HepG2 (cell line): ENCODE measurements at regions not wholly inside any gene's neighbourhood (a gene's known extent, or its start where the extent isn't known, plus 50 kb on each side); places are given as distances from the start of the nearest gene placed in this dataset.

Experiments used
- ATAC-seq: fragments of 200-7000 bp; cut with Tn5 transposase; 3 replicates; pipeline ENCODE4 v1.9.1; 2020; ENCODE audit warnings: mild to moderate bottlenecking, moderate library complexity
- BruUV-seq: library from RNA; stranded (reverse); fragments of 400-500 nt; replicated peaks from 2 replicates; lab custom pipeline; 2021; lab: Mats Ljungman, UMichigan
- CTCF ChIA-PET: fragments of 300-600 bp; formaldehyde crosslinking; extraction: SDS; loops from one replicate; lab custom pipeline; 2021; ENCODE audit warnings: low total read pairs, inconsistent platforms, low intra/inter-chr PET ratio; lab: Yijun Ruan, JAX
- POLR2A ChIA-PET: fragments of 350-600 bp; sonication (Branson Sonifier 250); formaldehyde crosslinking; loops from one replicate; lab custom pipeline; 2020; ENCODE audit warnings: antibody characterized with exemption, inconsistent platforms; lab: Yijun Ruan, JAX
- DNase-seq: peaks from one replicate; pipeline ENCODE4 v3.0.0-alpha.2; 2015; ENCODE audit warnings: low spot score
- FAIRE-seq: peaks from 3 replicates; lab custom pipeline; 2011; peaks lifted over from hg19 to GRCh38; lab: Jason Lieb, UNC
- H2AFZ ChIP-seq: one replicate; pipeline ENCODE4 v1.6.1; 2011; ENCODE audit warnings: low read length, inconsistent platforms
- H3K27ac ChIP-seq: fragments of 300-600 bp; 3 replicates; pipeline ENCODE4 v1.8.0; 2011; ENCODE audit warnings: mixed run types, mild to moderate bottlenecking, mixed read lengths, low read length, inconsistent platforms; ENCODE audit not compliant: insufficient read depth; ENCODE audit errors: extremely low read length
- H3K27me3 ChIP-seq, 2 experiments: fragments of 200-600 bp in 1 of 2; 2 replicates in 1 of 2; 3 replicates in 1 of 2; pipeline versions ENCODE4 v1.6.0 to v1.8.0; 2011; ENCODE audit warnings: low read length in 2 of 2, mild to moderate bottlenecking in 2 of 2, moderate library complexity in 2 of 2, inconsistent platforms in 1 of 2; ENCODE audit not compliant: insufficient read depth in 2 of 2, control insufficient read depth in 1 of 2
- H3K36me3 ChIP-seq, 2 experiments: fragments of 200-600 bp in 1 of 2; replicated peaks in 1 of 2; 2 replicates in 1 of 2; 3 replicates in 1 of 2; pipeline versions ENCODE4 v1.5.1 to v1.8.0; 2011; ENCODE audit warnings: low read length in 2 of 2, inconsistent platforms in 1 of 2; ENCODE audit not compliant: insufficient read depth in 2 of 2, control insufficient read depth in 1 of 2
- H3K4me1 ChIP-seq: 2 replicates; pipeline ENCODE4 v1.5.1; 2012; ENCODE audit warnings: low read length, inconsistent platforms; ENCODE audit not compliant: insufficient read depth
- H3K4me2 ChIP-seq: 2 replicates; pipeline ENCODE4 v1.6.0; 2011; ENCODE audit warnings: low read depth, low read length, inconsistent platforms
- H3K4me3 ChIP-seq, 3 experiments: fragments of 200-600 bp in 1 of 3; sonication (generic), shearing (Covaris generic) in 1 of 3; replicated peaks in 1 of 3; 2 replicates each; pipeline ENCODE4 v1.5.1; 2011 to 2016; ENCODE audit warnings: low read length in 3 of 3, inconsistent platforms in 2 of 3, low read depth in 2 of 3, mild to moderate bottlenecking in 2 of 3, control low read depth in 1 of 3, mixed read lengths in 1 of 3; ENCODE audit not compliant: insufficient read depth in 1 of 3
- H3K79me2 ChIP-seq: one replicate; pipeline ENCODE4 v1.6.1; 2011; ENCODE audit warnings: low read length, inconsistent platforms; ENCODE audit not compliant: insufficient read depth
- H3K9ac ChIP-seq: 2 replicates; pipeline ENCODE4 v1.6.0; 2011; ENCODE audit warnings: mild to moderate bottlenecking, low read depth, low read length, inconsistent platforms; ENCODE audit not compliant: insufficient read depth
- H3K9me3 ChIP-seq: 2 replicates; pipeline ENCODE4 v1.5.1; 2012; ENCODE audit warnings: mild to moderate bottlenecking, low read length
- H4K20me1 ChIP-seq: 2 replicates; pipeline ENCODE4 v1.6.0; 2011; ENCODE audit warnings: inconsistent platforms, mild to moderate bottlenecking, low read length, moderate library complexity; ENCODE audit not compliant: insufficient read depth
- ATAD3A ChIP-seq: sonication (generic); formaldehyde crosslinking; IDR thresholded peaks from 2 replicates; pipeline ENCODE4 v1.4.0; 2020; ENCODE audit warnings: missing genetic modification reagents
- CCDC6 ChIP-seq: sonication (generic); formaldehyde crosslinking; IDR thresholded peaks from 2 replicates; pipeline ENCODE4 v1.8.1; 2022; ENCODE audit warnings: mild to moderate bottlenecking, missing genetic modification reagents, moderate library complexity
- MAZ ChIP-seq, 2 experiments: sonication (generic) in 1 of 2; formaldehyde crosslinking in 1 of 2; IDR thresholded peaks; 2 replicates each; pipeline versions ENCODE4 v1.5.0 to v1.6.1; 2012 to 2020; ENCODE audit warnings: low read depth in 2 of 2, mild to moderate bottlenecking in 2 of 2, borderline replicate concordance in 1 of 2, improper control_type of control experiment in 1 of 2, low read length in 1 of 2, missing genetic modification reagents in 1 of 2, moderate library complexity in 1 of 2
- RBAK ChIP-seq: sonication (generic); formaldehyde crosslinking; IDR thresholded peaks from 2 replicates; pipeline ENCODE4 v1.5.1; 2020; ENCODE audit warnings: mild to moderate bottlenecking, missing genetic modification reagents
- SMARCC2 ChIP-seq: fragments of 450-650 bp; IDR thresholded peaks from 2 replicates; pipeline ENCODE4 v1.6.1; 2017; ENCODE audit warnings: antibody characterized with exemption, mild to moderate bottlenecking
- ZFYVE20 ChIP-seq: sonication (generic); formaldehyde crosslinking; IDR thresholded peaks from 2 replicates; pipeline ENCODE4 v1.8.0; 2023; ENCODE audit warnings: low read depth, mild to moderate bottlenecking, moderate library complexity, missing genetic modification reagents, borderline replicate concordance
- ZMAT3 ChIP-seq: sonication (generic); formaldehyde crosslinking; conservative IDR thresholded peaks from 2 replicates; pipeline ENCODE4 v1.7.0; 2021; ENCODE audit warnings: missing genetic modification reagents
- ZNF207 ChIP-seq: fragments of 450-650 bp; IDR thresholded peaks from 2 replicates; pipeline ENCODE4 v1.6.1; 2016; ENCODE audit warnings: antibody characterized with exemption, borderline replicate concordance
- WGBS: methylation state at CpG from one replicate; pipeline ENCODE4 v1.1.6; 2017; ENCODE audit warnings: low lambda C conversion rate; 5-methylcytosine and 5-hydroxymethylcytosine counted together
- in situ Hi-C: cut with HindIII; loops from 2 replicates; pipeline ENCODE4 v1.10.0; 2017; ENCODE audit warnings: low pct_unique_long_range_greater_than_20kb; ENCODE audit not compliant: extremely low pct_ligation_motif_present
- intact Hi-C: fragments of 100-400 bp; cut with micrococcal nuclease; formaldehyde crosslinking; loops from one replicate; pipeline ENCODE4 v1.10.0; 2022; ENCODE audit not compliant: unreplicated experiment
- TF ChIP-seq, protein P1 (sequence below): sonication (generic); formaldehyde crosslinking; IDR thresholded peaks from 2 replicates; pipeline ENCODE4 v1.5.1; 2020; ENCODE audit warnings: mild to moderate bottlenecking, missing genetic modification reagents, moderate library complexity
- TF ChIP-seq, protein P2 (sequence below), 2 experiments: sonication (generic) in 1 of 2; formaldehyde crosslinking in 1 of 2; IDR thresholded peaks; 2 replicates each; pipeline versions ENCODE4 v1.4.0 to v1.6.1; 2016 to 2020; ENCODE audit warnings: borderline replicate concordance in 1 of 2, low read depth in 1 of 2, mild to moderate bottlenecking in 1 of 2, missing genetic modification reagents in 1 of 2
- TF ChIP-seq, protein P3 (sequence below): sonication (generic); formaldehyde crosslinking; IDR thresholded peaks from 2 replicates; pipeline ENCODE4 v1.4.0; 2020; ENCODE audit warnings: missing genetic modification reagents, low read depth, mild to moderate bottlenecking, borderline replicate concordance

DNA sequence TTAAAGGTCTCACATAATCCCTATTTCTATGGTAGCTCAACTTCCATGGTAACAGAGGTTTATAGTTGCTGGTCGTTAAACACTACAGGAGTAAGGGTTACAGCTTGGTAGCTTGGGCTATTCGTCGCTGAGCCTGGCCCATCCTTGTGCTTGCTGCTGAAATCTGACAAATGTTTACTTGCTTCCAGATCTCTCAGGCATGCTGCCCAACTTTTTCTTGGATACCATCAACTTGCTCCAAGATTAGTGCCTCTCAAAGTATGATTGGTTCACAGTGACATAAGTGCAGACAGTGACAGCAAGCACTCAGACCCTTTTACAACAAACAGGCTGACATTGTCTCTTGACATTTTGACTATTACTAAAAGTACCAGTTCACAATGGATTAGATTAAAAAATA is 231.8 kb downstream of the KCNS3 start:
- 0% methylated on average over 3 of the region's 3 CpGs for WGBS
- in situ Hi-C loops, result no loop called here

DNA sequence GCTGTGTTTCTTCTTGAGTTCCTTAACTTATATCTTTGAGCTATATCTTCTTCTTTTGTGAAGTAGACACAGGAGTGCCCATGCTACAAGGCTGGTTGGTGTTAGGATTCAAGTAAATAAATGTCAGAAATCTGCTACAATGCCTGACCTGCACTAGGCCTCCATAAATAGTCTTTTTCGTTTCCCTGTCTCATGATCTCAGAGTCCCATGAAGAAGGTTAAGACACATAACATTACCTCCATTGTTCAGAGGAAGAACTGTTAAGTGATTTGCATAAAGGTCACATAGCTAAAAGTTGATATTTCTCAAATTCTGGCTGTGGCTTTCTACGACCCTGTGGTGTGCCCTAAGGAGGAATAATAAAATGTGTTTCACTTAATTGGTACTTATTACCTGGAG is 228.4 kb downstream of the KCNS3 start:
- intact Hi-C loops (no loop called here), in situ Hi-C loops (no loop called here)
- BruUV-seq, result no TSS peak
- no peak overlapping the region for H2AFZ ChIP-seq
- TF ChIP-seq MAZ (IDR thresholded peaks at IDR 0.05; ENCODE audit: borderline replicate concordance, low read depth, low read length) (no peak), MAZ (CRISPR knock-in tag; IDR thresholded peaks at IDR 0.05; ENCODE audit: low read depth) (no peak), ZNF207 (no peak), CCDC6 (CRISPR knock-in tag) (no peak), ATAD3A (no peak), SMARCC2 (no peak)
- TF ChIP-seq, protein P1, sequence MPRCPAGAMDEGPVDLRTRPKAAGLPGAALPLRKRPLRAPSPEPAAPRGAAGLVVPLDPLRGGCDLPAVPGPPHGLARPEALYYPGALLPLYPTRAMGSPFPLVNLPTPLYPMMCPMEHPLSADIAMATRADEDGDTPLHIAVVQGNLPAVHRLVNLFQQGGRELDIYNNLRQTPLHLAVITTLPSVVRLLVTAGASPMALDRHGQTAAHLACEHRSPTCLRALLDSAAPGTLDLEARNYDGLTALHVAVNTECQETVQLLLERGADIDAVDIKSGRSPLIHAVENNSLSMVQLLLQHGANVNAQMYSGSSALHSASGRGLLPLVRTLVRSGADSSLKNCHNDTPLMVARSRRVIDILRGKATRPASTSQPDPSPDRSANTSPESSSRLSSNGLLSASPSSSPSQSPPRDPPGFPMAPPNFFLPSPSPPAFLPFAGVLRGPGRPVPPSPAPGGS (CRISPR knock-in tag), result no peak
- TF ChIP-seq, protein P2, sequence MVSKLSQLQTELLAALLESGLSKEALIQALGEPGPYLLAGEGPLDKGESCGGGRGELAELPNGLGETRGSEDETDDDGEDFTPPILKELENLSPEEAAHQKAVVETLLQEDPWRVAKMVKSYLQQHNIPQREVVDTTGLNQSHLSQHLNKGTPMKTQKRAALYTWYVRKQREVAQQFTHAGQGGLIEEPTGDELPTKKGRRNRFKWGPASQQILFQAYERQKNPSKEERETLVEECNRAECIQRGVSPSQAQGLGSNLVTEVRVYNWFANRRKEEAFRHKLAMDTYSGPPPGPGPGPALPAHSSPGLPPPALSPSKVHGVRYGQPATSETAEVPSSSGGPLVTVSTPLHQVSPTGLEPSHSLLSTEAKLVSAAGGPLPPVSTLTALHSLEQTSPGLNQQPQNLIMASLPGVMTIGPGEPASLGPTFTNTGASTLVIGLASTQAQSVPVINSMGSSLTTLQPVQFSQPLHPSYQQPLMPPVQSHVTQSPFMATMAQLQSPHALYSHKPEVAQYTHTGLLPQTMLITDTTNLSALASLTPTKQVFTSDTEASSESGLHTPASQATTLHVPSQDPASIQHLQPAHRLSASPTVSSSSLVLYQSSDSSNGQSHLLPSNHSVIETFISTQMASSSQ (IDR thresholded peaks at IDR 0.05; ENCODE audit: low read depth), result no peak
- TF ChIP-seq, protein P2 (CRISPR knock-in tag; IDR thresholded peaks at IDR 0.05; ENCODE audit: borderline replicate concordance), result no peak
- TF ChIP-seq, protein P3, sequence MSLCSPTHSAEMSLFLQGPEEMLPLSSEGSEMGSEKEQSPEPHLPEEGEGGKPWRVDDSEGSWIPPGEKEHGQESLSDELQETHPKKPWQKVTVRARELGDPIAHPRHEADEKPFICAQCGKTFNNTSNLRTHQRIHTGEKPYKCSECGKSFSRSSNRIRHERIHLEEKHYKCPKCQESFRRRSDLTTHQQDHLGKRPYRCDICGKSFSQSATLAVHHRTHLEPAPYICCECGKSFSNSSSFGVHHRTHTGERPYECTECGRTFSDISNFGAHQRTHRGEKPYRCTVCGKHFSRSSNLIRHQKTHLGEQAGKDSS (CRISPR knock-in tag), result no peak
- no peaks in the 10 kb centered on the region for H4K20me1 ChIP-seq
- CTCF ChIA-PET, result no interaction called here
- H3K4me1 ChIP-seq, result no peaks in the 10 kb centered on the region
- H3K36me3 ChIP-seq, result no peaks in the 10 kb centered on the region
- FAIRE-seq (no peak), DNase-seq (no peak), ATAC-seq (no peak)
- H3K79me2 ChIP-seq, result no peaks in the 10 kb centered on the region
- no peaks in the 10 kb centered on the region for H3K9me3 ChIP-seq
- no peak overlapping the region for H3K4me3 ChIP-seq
- H3K9ac ChIP-seq, result no peak overlapping the region
- POLR2A ChIA-PET, result no interaction called here
- H3K4me2 ChIP-seq, result no peak overlapping the region
- H3K27ac ChIP-seq, result no peak overlapping the region
- H3K27me3 ChIP-seq, result no peaks in the 10 kb centered on the region
- WGBS, result 3% methylated on average over 2 of the region's 2 CpGs

More for the DNA sequence above, 231.8 kb downstream of the KCNS3 start:
- H3K4me2 ChIP-seq, result no peak overlapping the region
- 0 out of 2 replicates have a peak, but pooled peaks cover 4% of the 10 kb centered on the region for H3K9me3 ChIP-seq
- ChIA-PET CTCF (no interaction called here), POLR2A (no interaction called here)
- H3K79me2 ChIP-seq, result no peaks in the 10 kb centered on the region
- no peaks in the 10 kb centered on the region for H3K36me3 ChIP-seq
- H3K4me3 ChIP-seq, result no peak overlapping the region
- no peaks in the 10 kb centered on the region for H3K4me1 ChIP-seq
- no peaks in the 10 kb centered on the region for H4K20me1 ChIP-seq
- FAIRE-seq (no peak), DNase-seq (no peak), ATAC-seq (no peak)
- no peaks in the 10 kb centered on the region for H3K27me3 ChIP-seq
- no peak overlapping the region for H3K9ac ChIP-seq
- no peak overlapping the region for H2AFZ ChIP-seq
- H3K27ac ChIP-seq, result no peak overlapping the region
- TF ChIP-seq ZMAT3 (CRISPR knock-in tag), result no peak
- no peak for TF ChIP-seq RBAK (CRISPR knock-in tag)
- TF ChIP-seq ZFYVE20 (CRISPR knock-in tag), result no peak
- intact Hi-C loops, result no loop called here
- BruUV-seq, result no TSS peak
